HG03135 (cell line): ENCODE measurements at regions not wholly inside any gene's neighbourhood (a gene's known extent, or its start where the extent isn't known, plus 50 kb on each side); places are given as distances from the start of the nearest gene placed in this dataset.

Source experiments
- ATAC-seq: cut with Tn5 transposase; IDR thresholded peaks from one replicate; pipeline ENCODE4 v1.9.1; 2021; ENCODE audit warnings: mild to moderate bottlenecking, moderate library complexity; ENCODE audit not compliant: unreplicated experiment

DNA sequence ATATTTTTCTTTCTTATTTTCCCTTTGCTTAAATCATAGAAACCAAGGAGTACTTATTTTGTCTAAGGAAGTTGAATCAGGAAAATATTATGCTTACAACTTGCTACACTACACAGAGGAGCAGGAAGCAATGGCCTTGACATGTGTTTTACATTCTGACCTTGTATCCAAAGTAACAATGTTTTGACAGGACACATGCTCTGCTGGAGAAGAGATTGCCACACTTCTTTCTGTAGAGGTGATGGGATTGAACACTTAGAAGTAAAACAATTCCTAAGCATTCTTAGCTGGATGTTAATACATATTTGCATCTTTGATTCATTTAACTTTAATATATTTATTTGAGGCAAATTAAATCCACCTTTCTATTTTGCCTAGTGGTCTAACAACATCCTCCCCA, 929.1 kb downstream of the DSC3 start:
- no peak for ATAC-seq

DNA sequence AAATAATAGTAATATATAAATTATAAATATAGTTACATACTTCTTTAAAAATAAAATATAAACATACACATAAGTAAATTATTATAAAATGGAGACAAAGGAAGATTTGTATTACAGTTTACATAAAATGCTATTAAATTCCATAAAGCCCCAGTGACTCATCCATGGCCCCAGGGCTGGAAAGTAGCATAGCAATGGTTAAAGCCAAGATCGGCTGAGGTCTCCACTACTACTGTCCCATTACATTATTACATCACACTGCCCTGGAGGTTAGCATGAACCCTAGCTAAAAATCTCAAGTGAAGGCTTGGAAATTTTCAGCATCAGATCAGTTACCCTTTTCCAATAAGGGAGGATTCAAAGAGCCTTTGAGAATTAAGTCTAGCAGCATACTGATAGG, 936.2 kb downstream of the DSC3 start:
- no peak for ATAC-seq

DNA sequence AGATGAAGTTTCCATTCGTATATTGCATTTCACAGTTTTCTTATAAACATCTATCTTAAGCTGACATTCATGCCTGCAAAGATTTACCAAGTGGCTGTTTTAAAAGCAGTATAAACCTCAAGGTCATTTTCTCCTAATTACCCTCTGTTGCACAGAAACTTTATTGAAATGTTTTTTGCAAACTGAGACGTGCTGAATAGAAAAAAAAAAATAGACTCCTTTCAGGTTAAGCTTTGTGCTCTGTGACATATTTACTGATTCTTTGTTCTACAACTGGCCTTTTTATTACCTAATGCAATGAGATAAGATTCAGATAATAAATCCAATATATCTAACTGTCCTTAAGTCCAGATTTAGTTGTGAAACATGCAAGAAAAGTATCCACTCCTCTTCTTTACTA, 938.7 kb downstream of the DSC3 start:
- no peak for ATAC-seq

DNA sequence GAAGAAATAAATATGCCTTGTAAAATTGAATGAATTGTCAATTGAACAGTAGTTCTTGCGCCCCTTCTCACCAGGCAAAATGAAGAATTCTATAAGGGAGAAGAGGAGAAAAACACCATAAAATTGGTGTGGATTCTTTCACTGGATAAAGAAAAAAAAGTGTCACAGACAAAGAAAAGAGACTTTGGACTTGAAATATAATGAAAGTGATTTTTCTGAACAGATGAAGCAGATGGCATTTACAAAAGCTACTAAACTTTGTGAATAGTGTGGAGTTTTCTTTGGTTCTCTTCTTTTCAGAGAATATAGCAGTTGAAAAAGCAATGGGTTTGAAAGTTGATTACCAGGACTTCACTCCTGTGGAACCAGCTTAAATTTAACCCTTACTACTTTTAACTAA, 945.7 kb downstream of the DSC3 start:
- ATAC-seq, result no peak

DNA sequence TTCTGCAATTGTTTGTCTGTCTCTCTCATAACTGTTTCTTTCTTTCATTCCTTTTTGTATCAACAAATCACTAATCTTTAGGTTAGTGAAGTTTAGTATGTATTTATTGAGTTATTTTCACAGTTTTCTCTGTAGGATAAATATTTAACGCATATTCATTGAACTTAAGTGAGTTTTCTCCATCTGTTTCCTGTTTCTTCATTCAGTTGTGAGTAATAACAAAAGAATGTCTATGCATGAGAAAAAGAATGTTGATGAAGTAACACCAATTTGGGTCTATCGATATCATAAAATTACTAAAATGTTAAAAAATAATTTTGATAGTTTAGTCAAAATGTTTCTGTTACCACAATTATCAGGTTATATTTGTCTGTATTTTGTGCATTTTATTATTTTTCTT, 948.0 kb downstream of the DSC3 start:
- ATAC-seq, result no peak

DNA sequence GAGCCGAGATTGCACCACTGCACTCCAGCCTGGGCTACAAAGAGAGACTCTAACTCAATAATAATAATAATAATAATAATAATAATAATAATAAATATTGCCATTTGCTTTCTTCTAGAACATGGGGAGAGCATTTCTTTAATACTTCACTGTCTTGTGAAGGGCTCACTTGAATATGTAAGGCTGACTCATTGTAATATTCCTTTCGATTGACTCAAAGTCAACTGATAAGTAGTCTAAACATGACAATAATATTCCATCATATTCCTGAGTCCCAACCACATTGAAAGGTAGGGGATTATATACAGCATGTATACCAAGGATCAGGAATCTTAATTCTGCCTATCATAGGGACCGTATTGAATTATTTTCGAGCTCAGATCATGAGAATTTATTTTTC, 949.2 kb downstream of the DSC3 start:
- ATAC-seq, result no peak

DNA sequence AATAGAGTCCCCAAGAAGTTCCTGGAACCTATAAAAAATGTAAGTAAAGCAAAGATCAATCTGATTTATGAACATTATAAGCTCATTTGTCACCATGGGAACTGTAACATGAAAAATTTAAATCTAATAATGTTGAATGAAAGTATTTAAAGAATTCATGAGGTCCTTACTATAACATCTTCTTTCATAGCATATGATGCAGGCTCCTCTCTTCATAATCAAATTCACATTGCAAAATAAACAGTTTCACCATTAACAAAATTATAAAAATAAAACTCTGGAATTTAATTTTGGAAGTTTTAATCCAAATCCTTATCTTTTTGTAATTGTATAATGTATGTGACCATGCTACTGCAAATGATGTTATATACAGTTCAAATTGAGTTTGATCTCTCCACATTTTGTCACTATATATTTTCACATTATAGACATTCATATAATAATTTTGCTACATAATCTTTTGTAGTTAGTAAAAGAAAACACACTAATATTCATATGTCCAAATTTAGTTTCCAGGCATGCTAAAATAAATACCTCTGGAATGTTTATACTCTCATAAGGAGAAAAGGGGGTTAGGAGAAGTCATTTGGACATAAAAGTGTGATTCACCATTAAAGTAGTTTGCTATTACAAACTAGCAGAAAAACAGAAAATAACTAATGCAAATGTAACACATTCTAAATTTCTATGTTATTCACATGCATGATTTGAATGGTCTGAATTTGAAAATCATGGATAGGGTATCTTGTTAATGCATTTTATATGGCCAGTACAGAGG, 954.1 kb downstream of the DSC3 start:
- no peak for ATAC-seq

DNA sequence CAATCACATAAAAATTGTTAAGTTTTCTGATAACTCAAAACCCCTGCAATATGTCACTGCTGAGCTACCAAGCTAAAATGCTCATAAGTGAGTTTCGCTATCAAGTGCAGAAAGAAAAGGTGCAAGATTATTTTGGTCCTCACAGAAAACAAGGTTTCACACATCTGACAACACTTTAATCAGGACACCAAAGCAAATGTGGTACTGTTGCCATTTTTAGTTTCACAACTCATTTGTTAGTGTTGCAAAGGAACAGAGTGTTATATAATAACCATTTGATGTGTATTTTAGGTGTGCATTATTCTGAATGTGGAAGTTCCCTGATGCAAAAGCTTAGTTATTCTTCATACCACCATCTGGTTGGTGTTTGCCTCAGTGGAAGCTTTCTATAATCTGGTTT, 956.2 kb downstream of the DSC3 start:
- ATAC-seq, result no peak

DNA sequence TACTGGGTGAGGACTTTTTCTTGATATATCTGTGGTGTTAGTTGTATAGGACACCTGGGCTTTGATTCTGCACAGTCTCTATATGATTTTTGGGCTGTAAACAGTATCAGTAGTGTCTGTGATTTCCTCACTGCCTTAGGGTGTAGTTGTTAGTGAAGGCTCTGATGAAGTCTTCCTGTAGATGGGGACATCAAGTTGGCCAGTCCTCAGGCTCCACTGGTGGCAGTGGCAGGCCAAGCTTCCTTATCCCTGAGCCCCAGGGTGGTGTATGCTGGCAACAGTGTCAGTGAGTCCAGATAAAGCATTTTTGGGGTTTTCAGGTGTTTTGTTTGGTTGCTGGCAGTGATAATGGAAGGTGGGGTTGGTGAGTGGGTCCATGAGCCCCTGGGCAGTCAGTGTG, 961.4 kb downstream of the DSC3 start:
- no peak for ATAC-seq

DNA sequence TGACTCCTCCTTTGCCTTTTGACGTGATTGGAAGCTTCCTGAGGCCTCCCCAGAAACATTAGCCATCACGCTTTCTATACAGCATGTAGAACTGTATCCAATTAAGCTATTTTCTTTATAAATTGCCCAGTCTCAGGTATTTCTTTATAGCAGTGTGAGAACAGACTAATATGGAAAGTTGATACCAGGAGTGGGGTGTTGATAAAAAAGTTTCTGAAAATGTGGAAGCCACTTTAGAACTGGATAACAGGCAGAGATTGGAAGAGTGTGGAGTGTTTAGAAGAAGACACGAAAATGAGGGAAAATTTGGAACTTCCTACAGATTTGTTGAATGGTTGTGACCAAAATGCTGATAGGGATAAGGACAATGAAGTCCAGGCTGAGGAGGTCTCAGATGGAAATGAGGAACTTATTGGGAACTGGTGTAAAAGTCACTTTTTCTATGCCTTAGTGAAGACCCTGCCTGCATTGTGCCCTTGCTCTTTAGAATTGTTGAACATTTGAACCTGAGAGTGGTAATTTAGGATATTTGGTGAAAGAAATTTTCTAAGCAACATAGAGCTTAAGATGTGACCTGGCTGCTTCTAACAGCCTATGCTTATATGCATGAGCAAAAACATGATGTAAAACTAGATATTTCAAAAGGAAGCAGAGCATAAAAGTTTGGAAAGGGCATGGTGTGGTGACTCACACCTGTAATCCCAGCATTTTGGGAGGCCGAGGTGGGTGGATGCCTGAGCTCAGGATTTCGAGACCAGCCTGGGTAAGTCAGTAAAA, 969.7 kb downstream of the DSC3 start:
- ATAC-seq, result no peak

DNA sequence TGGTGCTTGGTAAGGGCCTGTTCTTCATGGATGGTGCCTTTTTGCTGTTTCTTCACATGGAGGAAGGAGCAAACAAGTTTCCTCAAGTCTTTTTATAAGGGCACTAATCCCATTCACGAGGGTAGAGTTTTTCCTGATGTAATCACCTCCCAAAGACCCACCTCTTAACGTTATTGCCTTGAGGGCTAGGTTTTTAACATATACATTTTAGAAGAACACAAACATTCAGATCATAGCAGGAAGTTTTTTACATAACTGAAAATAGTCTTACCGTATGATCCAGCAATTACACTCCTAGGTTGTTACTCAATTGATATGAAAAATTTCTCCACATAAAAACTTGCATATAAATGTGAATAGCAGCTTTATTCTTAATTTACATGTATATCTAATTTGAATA, 976.3 kb downstream of the DSC3 start:
- ATAC-seq, result no peak

DNA sequence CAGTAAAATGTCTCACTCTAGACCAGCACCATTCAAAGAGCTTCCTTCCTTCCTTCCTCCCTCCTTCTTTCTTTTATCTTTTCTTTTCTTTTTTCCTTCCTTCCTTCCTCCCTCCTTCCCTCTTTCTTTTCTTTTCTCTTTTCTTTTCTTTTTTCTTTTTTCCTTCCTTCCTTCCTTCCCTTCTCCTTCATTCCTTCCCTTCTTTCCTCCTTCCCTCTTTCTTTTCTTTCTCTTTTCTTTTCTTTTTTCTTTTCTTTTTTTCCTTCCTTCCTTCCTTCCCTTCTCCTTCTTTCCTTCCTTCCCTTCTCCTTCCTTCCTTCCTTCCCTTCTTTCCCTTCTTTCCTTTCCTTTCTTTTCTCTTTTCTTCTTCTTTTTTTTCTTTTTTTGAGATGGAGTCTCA, 985.1 kb downstream of the DSC3 start:
- ATAC-seq, result no peak

DNA sequence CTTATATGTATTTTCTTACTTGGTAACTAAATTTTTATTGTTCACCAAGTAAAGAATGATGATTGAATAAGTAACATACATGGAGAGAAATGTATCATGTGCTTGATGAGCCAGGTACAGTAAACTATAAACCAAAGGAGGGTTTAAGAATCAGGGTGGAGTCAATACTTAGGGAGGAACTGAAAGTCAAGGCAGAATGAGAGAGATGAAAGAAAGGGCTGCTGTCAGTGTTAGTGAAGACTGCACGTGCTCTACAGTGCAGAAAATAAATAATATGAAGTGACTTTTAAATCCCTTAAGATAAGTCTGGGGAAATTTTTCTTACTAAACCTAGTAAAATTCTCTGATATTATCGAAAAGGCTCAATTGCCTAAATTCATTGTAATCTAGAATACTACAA, 986.0 kb downstream of the DSC3 start:
- no peak for ATAC-seq

DNA sequence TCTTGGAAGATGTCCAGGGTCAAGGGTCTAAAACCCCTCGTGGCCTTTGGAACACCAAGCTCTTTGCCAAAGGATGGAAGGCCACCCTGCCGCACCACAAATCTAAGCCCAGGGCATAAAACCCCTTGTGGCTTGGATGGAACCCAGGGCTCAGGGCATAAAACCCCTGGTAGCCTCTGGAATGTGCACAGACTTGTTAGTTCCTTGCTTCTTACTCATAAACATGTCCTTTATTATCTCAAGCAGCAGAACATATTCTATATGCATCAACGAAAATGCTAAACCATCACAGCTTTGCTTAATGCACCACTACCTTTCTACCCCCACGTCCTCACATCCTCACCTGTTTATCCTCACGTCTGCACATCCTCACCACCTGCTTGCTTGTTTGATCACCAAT, 998.0 kb downstream of the DSC3 start:
- no peak for ATAC-seq

DNA sequence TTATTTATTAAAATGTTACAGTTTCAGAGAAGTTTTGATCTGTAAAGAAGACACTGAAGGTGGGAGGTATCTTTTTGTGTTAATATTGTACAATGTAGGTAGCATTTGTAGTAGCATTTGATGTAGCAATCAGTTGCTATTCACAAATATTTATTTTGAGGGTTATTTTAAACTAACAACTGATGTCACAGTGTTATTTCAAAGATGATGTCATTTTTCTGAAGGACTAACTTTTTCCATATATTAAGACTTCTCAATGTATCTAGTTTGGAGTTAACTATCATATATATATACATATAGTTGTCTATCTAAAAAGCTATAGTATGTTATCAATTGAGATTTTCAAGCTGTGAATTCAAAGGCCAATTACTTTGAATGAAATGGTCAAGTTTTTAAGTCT, 1003.3 kb downstream of the DSC3 start:
- ATAC-seq, result no peak

DNA sequence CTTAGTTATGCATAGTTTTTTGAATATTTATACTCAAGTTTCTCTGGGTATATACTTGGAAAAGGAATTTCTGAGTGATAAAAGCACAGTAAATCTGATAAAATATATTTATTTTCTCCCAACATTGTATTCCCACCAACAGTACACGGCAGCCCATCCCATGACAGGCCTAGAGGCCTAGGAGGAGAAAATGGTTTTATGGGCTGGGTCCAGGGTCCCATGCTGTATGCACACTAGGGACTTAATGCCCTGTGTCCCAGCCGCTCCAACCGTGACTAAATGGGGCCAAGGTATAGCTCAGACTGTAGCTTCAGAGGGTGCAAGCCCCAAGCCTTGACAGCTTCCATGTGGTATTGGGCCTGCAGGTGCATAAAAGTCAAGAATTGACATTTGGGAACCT, 1007.7 kb downstream of the DSC3 start:
- no peak for ATAC-seq

DNA sequence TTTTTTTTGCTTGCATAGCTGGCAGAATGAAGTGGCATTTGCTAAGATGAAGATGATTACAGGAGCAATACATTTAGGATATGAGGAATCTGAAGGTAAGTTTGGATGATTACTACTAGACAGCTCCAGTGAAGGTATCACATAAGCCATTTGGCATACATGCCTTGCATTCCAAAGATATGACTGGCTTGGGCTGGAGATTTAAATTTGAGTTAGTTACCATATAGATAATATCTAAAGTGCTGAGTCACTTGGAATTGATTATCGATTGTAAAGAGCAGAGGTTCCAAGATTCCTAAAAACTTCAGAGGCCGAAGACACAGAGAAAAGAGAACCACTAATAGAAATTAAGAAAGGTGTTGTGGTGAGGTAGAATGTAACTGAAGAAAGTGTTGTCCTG, 1026.4 kb downstream of the DSC3 start:
- ATAC-seq, result no peak

DNA sequence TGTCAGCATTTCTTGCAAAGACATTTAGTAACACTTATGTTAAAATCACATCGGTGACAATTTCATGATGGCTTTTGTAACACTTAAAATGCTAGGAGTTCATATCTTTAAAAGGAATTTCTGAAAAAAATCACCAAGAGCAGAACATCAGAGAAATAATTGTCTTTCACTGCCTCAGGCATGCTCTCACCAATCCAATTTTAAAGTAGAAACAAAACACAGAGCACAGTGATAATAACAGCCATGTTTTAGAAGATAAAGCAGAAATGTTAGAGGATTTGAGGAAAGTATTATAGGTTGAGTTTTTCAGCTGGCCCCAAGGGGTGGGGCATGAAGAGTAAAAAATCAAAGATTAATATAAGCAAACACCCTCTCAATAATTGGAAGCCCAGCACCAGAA, 1037.6 kb downstream of the DSC3 start:
- ATAC-seq, result no peak

DNA sequence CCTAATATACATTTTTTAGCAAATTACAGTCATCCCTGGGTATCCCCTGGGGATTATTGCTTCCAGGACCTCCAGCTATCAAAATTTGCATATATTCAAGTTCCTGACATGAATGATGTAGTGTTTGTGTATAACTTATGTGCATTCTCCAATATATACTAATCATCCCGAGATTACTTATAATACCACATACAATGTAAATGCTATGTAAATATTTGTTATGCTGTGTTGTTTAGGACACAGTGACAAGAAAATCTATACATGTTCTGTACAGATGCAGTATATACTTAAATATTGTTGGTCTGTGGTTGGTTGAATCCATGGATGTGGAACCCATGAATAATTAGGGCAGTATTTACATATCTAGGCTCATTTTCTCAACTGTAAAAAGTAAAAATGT, 1060.3 kb downstream of the DSC3 start:
- no peak for ATAC-seq

DNA sequence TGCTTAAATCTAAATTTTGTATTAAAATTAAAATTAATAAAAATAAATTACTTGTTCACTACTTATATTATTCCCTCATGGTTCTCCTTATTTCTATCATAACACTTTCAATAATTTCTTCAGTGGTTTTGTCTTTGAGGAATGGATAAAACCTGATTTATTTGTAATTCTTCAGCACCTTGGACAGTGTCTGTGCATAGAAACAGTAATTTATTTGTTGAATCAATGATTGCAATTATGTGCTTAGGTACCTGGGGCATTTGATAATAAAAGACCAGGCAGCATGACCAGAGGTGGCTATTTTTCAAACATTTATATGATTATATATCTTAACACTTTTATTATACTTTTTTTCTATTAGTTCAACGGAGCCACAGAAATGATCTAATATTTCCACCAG, 1062.7 kb downstream of the DSC3 start:
- no peak for ATAC-seq

DNA sequence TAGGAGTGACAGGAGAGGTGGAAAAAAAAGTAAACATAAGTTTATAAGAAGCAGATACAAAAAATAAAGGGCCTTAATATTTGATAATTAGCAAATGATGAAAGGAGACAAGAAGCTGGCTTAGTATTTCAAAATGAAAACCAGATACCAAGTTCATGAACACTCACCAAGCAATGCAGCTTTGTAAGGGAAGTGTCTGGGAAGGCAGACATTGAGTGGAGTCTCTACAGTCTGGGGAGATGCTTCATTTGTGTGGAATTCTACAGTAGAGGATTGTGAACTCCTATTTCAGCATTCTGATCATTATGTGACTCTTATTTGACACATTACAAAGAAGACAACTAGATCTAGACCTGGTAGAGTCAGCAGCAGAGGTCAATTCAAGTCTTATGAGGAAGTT, 1072.7 kb downstream of the DSC3 start:
- no peak for ATAC-seq

DNA sequence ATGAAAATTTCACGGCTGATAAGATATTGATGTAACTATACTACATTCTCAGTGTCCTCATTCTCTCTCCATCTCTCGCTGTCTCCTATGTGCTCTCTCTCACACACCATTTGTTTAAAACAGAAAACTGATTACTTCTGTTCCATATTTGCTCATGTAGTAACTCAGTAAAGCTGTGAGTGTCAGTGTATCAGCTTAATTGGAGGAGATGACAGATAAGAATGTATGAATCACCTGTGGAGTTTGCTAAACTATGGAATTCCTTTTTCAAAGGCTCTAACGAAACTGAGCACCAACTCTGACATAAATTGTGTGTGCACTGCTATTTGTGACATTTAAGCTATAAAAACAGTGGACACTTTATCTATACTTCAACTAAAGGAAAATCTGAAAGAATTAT, 1080.0 kb downstream of the DSC3 start:
- no peak for ATAC-seq

DNA sequence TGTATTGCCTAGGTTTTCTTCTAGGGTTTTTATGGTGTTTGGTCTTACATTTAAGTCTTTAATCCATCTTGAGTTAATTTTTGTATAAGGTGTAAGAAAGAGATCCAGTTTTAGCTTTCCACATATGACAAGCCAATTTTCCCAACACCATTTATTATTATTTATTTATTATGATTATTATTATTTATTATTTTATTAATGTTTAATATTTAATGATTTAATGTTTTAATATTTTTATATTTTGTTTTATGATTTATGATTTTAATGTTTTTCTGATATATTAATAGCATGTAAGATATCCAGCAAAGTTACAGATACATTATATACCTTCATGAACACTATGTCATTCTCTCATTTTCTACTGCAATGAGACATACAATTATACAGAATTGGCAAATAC, 1082.0 kb downstream of the DSC3 start:
- no peak for ATAC-seq
